SK-N-SH (cell line): ENCODE measurements at regions not wholly inside any gene's neighbourhood (a gene's known extent, or its start where the extent isn't known, plus 50 kb on each side); places are given as distances from the start of the nearest gene placed in this dataset.

Experiments
- EP300 ChIP-seq, 2 experiments: IDR thresholded peaks; 2 replicates each; pipeline versions ENCODE4 v1.4.0 to v1.6.1; 2012; ENCODE audit warnings: borderline replicate concordance in 1 of 2, low read depth in 1 of 2, low read length in 1 of 2
- EZH2phosphoT487 ChIP-seq: fragments of 200-600 bp; sonication (generic); IDR thresholded peaks from 2 replicates; pipeline ENCODE4 v1.6.1; 2017; ENCODE audit warnings: low read depth, mixed run types, mild to moderate bottlenecking, antibody characterized with exemption, moderate library complexity, borderline replicate concordance
- FOSL2 ChIP-seq: IDR thresholded peaks from 2 replicates; pipeline ENCODE4 v1.4.0; 2012; ENCODE audit warnings: low read depth, mild to moderate bottlenecking, moderate library complexity, borderline replicate concordance
- FOXJ3 ChIP-seq: sonication (generic); formaldehyde crosslinking; IDR thresholded peaks from 2 replicates; pipeline ENCODE4 v1.5.1; 2020; ENCODE audit warnings: mild to moderate bottlenecking, missing genetic modification reagents
- GATA2 ChIP-seq: sonication (generic); formaldehyde crosslinking; IDR thresholded peaks from 2 replicates; pipeline ENCODE4 v1.5.0; 2020; ENCODE audit warnings: mild to moderate bottlenecking, missing genetic modification reagents
- RCOR1 ChIP-seq: fragments of 150-350 bp; IDR thresholded peaks from 2 replicates; pipeline ENCODE4 v1.6.1; 2017; ENCODE audit warnings: antibody characterized with exemption, low read length
- RFX5 ChIP-seq: IDR thresholded peaks from 2 replicates; pipeline ENCODE4 v1.6.1; 2012; ENCODE audit warnings: mild to moderate bottlenecking, improper control_type of control experiment, low read length
- RXRA ChIP-seq: IDR thresholded peaks from 2 replicates; pipeline ENCODE4 v1.4.0; 2012; ENCODE audit warnings: low read depth, mild to moderate bottlenecking, borderline replicate concordance
- SIN3A ChIP-seq: IDR thresholded peaks from 2 replicates; pipeline ENCODE4 v1.6.1; 2012; ENCODE audit warnings: low read depth, mild to moderate bottlenecking, low read length, moderate library complexity, borderline replicate concordance
- TEAD4 ChIP-seq: IDR thresholded peaks from 2 replicates; pipeline ENCODE4 v1.4.0; 2012; ENCODE audit warnings: mild to moderate bottlenecking, borderline replicate concordance; ENCODE audit not compliant: insufficient read depth
- YY1 ChIP-seq: IDR thresholded peaks from 2 replicates; pipeline ENCODE4 v1.4.0; 2012; ENCODE audit warnings: low read depth, mild to moderate bottlenecking
- TF ChIP-seq, protein P1 (sequence below): fragments of 200-600 bp; sonication (generic); IDR thresholded peaks from 2 replicates; pipeline ENCODE4 v1.6.1; 2017; ENCODE audit warnings: antibody characterized with exemption, mild to moderate bottlenecking, moderate library complexity

DNA sequence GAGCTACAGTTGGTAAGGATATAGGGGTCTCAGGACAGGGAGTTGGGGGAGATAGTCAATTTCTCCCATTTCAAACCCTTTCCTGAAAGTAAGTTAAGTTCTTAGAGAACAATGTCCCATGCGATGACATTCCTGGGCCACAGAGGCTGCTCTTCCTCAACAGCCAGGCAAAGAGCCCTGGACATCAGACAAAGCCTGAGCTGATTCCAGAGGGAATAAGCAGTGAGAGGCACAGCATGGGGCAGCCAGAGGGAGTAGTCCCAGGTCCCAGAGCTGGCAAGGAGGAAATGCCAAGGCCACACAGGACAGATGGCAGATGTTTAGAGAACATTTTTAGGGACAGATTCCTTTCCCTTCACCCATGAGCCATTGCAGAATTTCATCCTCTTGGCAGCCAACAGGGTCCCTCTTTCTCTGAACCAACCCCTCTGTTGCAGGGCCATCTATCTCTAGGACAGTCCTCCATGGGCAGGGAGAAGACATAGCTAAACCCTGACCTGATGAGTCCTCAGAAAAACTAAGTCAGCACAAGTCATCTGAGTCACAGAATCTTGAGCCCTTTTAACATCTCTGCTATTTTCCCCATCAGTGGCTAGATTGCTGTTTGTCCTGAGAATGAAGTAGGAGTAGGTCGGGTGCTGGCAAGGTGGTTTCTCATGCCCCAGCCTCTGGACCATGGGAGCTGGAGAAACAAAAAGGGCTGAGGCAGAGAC is 60.3 kb upstream of the CALM2 start:
- TF ChIP-seq EP300 (IDR thresholded peaks at IDR 0.05; ENCODE audit: borderline replicate concordance in 1 of 2, low read depth in 1 of 2, low read length in 1 of 2) (no peak), YY1 (no peak), GATA2 (CRISPR knock-in tag) (no peak), RXRA (no peak), SIN3A (no peak), EZH2phosphoT487 (no peak), RFX5 (no peak), FOSL2 (no peak), TEAD4 (no peak), FOXJ3 (CRISPR knock-in tag) (no peak), RCOR1 (no peak)
- TF ChIP-seq, protein P1, sequence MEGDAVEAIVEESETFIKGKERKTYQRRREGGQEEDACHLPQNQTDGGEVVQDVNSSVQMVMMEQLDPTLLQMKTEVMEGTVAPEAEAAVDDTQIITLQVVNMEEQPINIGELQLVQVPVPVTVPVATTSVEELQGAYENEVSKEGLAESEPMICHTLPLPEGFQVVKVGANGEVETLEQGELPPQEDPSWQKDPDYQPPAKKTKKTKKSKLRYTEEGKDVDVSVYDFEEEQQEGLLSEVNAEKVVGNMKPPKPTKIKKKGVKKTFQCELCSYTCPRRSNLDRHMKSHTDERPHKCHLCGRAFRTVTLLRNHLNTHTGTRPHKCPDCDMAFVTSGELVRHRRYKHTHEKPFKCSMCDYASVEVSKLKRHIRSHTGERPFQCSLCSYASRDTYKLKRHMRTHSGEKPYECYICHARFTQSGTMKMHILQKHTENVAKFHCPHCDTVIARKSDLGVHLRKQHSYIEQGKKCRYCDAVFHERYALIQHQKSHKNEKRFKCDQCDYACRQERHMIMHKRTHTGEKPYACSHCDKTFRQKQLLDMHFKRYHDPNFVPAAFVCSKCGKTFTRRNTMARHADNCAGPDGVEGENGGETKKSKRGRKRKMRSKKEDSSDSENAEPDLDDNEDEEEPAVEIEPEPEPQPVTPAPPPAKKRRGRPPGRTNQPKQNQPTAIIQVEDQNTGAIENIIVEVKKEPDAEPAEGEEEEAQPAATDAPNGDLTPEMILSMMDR = no peak
